GM12892 (cell line): ENCODE measurements at regions not wholly inside any gene's neighbourhood (a gene's known extent, or its start where the extent isn't known, plus 50 kb on each side); places are given as distances from the start of the nearest gene placed in this dataset.

Experiments
- POLR2A ChIP-seq: IDR thresholded peaks from 2 replicates; pipeline ENCODE4 v1.6.1; 2011; ENCODE audit warnings: low read depth, low read length, control low read depth
- POLR2AphosphoS5 ChIP-seq: IDR thresholded peaks from 2 replicates; pipeline ENCODE4 v1.6.1; 2011; ENCODE audit warnings: low read depth, low read length, control low read depth
- TAF1 ChIP-seq: IDR thresholded peaks from 2 replicates; pipeline ENCODE4 v1.6.1; 2011; ENCODE audit warnings: low read depth, mild to moderate bottlenecking, control low read depth, low read length, borderline replicate concordance

GRCh38 chr3:124483915-124484470, 246.3 kb upstream of the UMPS start:
- TF ChIP-seq POLR2AphosphoS5 (no peak), TAF1 (no peak), POLR2A (no peak)
